ENCODE measurements at regions not wholly inside any gene's neighbourhood (a gene's known extent, or its start where the extent isn't known, plus 50 kb on each side); places are given as distances from the start of the nearest gene placed in this dataset.

DNA sequence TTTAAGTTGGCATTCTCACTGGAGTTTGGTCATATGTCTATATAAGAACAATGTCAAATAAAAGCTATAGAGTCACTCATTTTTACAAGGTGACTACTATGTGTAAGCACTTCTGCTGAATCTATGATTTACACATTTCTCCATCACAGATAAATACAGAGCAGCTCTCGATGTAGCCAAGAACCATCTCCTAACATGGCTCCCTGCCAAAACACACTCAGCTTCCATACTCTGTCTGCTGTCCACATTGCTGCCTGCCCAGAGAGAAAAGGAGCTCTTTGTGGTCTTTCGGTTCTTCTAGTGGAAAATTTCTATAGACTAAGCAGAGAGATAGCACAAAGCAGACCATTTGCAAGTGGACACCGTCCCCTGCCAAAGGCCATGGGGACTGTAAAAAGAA, 190.9 kb upstream of the KLF12 start:
- DNase-seq: peak; percentile 75

DNA sequence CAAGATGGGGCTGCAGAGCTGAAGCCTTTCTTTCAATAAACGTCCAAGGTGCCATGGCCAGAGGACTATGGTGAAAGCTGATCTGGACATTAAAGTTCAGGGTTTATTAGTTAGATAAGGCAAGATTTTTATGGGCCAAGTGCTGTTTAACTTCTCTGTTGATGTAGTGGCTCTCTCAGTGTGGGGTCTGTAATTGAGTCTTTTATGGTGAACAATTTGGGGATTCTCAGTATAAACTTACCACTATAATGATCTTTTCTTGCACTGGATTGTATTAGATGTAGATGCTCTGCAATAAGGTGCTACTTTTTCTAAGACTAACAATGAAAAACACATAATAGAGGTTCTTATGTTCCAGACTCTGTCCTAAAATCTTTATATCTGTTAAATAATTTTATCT, 190.1 kb upstream of the KLF12 start:
- no peak for DNase-seq

DNA sequence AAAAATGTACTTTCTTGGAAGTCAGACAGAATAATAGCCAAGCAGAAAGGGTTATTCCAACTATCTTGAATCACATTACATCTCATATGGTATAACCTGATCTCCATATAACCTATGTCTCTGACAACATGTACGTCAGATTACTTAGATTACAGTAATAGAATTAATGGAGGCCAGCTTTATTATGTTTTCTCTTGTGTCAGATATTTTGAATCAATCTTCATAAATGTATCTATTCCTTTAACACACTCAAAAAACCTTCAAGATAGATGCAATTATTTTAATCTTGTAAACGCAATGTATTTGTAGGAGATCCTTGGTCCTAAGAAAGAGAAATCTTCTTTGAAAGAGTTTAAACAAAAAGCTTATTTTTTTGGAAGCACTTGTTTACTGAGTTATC, 188.4 kb upstream of the KLF12 start:
- no peak for DNase-seq

DNA sequence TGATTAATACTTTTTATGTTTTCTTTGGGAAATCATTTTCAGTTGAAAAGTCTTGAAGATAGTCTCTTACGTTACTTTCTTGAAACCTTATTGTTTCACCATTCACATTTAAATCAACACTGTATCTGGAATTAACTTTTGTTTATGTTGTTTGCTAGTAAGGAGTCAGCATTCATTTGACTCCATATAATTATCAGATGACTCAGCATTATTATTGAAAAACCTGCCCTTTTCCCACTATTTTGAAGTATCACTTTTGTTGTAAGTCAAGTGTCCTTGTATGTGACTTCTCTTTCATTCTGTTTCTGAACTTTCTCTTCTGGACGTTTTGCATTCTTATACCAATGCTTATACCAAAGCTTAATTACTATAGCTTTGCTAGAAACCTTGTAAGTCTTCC, 186.1 kb upstream of the KLF12 start:
- DNase-seq: no peak

DNA sequence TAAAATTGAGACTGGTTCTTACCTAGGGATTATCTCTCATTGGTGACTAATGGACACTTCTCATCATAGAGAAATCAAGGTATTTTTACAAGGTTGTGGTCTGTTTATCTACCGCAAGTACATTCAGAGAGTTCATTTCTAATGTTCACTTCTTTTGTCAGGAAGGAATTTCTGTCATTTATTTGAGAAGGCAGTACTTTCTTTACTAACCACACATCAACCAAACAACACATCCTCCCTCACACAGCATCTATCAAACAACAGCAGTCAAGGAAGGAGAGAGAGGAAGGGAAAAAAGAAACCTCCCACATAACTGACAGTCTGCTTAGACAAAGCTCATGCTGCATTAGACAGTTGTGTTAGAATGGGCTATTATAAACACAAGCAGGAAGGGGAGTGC, 182.3 kb upstream of the KLF12 start:
- no peak for DNase-seq

DNA sequence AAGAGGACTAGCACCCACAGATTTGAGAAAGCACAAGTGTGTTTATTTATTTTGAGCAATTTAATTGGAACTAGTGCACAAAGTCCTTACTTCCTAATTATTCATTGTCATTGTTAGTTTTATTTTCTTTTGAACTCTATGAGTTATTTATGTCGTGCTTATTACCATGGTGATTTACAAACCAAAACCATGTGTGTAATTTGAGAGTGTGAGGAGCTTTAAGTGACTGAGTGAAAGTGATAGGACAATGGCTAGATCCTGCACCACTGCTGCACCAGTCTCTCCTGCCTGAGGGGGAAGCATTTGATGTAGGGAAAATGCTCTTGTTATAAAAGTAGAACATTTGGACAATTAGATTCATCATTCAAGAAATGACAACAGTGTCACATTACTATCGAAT, 172.3 kb upstream of the KLF12 start:
- no peak for DNase-seq

DNA sequence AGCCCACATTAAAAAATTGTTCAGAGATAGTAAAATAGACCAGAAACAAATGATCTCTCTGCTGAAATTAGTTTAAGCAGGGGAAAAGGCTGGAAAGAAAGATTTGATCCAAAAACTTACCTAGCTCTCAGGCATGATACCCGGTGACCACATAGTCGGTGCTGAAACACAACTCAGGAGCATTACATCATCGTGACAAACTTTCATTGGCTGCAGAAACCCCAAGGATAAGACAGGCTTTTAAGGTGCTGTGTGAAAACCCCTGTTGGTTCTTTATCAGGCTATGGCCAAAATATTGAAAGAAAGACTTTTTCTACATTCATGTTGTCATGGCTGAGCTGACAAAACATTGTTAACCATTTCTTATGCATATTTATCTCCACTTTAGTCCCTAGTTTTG, 171.7 kb upstream of the KLF12 start:
- DNase-seq: no peak

DNA sequence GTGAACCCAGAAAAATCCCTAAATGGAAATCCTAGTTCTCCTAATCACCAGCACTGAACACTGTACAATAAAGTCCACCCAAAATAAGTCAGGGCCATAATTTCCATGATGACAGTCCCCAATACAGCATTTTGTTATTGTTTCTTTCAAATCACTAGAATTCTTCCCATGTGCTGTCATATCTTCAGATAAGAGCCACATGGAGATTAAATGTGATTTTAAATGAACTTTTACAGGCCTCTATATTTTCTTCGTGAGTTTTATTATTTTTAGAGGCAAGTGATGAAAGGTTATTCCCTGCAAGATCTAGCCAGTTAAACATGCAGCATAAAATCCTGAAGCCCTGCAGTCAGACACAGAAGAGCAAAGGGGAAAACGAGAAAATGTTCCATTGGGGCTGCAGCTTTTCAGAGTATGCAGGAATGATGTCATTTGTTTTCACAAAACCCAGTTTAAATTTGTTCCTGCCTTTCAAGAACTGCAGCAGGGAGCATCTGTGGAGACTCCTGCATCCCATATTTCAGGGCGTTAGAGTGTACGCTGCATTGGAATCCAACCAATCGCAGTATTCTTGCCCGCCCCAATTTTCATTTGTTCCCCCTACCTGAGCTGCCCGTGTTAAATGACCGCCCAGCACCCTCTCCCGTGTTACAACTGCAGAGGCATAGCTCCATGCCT, 167.2 kb upstream of the KLF12 start:
- no peak for DNase-seq

DNA sequence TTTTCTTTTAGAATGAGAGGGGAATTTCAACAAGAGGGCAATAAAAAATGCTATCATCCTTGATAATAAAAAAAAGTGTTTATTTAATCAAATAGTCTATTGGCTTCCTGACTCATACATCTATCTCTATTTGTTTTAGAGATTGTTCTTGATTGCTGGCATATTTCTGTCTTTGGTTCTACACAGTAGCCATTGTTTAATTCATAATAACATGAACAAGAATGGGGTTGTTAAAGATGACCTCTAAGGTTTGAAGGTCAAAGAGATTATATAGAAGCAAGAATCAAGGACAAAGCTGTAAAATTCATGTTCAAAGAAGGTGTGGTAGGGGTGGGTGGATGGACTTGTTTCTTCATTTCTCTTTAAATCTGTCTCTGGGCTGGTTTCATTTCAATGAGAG, 166.0 kb upstream of the KLF12 start:
- DNase-seq: no peak

DNA sequence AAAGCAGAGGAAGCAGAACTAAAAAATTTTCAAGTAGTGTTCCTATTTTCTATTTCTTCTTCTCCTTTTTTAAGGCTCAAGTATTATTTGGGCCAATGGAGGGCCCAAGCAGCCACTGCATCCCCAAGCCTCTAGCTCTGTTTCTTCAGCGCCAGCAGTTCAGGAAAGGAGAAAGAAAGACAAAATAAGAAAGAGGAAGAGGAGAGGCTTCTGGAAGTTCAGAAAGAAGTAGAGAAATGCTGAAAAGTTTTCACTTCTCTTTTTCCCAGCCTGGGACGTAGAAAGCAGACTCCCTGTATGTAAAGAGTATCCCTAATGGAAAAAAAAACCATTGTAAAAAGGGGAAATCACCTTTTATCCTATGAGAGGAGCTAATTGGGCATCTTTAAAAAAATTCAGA, 165.5 kb upstream of the KLF12 start:
- no peak for DNase-seq

DNA sequence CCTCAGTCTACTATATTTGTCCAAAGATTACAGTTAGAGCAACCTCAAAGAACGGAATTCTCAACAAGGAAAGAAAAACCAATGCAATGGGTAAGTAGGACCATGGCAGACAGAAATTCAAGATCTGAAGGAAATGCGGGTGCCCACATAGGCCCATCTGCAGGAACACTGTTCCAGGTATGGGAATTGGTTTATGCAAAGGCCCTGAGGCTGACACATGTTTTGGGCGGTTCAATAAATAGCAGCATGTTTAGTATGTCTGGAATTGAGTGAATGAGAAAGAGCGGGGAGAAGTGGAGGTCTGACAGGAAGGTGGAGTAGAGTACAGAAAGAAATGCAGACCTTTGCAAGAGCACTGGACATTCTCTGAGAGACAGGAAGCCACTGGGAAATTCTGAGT, 164.7 kb upstream of the KLF12 start:
- no peak for DNase-seq

DNA sequence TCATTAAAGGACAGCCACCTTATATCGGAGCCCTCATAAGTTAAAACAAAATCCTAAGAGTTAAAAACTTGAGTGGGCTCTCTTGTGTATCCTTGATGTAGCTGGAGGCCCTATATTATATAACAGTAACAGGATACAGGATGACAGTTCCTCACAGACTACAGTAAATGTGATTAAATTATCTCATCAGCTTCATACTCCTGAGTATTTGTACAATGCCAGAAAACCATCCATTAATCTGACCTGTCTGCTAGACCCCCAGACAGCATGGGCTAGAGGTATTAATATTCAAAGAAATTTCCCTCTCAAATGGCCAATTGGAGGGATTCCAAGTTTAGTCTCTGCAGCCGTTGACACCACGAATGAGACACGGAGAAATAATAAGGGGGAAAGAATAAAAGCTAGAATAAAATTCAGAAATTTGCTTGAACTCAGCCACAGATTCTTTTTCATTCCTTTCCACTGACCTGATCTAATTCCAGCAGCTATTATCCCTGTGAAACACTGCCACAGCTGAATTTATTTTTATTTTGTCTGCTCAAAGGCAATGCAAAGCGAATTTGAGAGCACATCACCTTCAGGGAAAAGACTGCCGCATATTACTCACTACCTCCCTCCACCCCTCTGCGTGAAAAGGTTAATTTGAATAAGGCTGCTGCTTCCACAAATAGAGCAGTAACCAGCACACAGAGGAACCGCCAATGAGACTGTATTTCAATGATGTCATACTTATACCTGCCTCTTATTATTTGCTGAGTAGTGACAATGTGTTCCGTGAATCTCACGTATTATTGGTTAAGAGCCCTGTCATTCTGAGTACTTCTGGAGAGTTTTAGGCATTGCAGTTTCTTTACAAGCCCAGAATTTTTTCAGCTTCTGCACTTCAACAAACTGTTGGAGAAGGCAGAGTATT, 155.9 kb upstream of the KLF12 start:
- no peak for DNase-seq

DNA sequence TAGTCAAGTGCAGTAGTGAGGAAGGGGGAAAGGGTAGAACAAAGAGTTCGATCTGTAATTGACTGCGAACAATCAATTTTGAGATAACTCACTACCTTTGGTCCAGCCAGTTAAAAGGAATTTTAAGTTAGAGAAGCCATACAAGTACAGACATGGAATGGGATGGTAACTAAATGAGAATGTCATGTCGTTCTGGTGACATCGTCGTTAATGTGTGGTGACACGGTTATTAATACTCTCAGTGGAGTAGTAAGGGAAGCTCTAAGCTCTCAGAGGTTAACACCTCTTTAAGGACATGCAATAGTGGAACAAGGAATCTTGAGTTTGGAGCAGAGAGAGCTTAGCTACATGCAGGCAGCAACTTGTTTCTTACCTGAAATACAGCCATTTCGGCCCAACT, 154.9 kb upstream of the KLF12 start:
- DNase-seq: no peak

DNA sequence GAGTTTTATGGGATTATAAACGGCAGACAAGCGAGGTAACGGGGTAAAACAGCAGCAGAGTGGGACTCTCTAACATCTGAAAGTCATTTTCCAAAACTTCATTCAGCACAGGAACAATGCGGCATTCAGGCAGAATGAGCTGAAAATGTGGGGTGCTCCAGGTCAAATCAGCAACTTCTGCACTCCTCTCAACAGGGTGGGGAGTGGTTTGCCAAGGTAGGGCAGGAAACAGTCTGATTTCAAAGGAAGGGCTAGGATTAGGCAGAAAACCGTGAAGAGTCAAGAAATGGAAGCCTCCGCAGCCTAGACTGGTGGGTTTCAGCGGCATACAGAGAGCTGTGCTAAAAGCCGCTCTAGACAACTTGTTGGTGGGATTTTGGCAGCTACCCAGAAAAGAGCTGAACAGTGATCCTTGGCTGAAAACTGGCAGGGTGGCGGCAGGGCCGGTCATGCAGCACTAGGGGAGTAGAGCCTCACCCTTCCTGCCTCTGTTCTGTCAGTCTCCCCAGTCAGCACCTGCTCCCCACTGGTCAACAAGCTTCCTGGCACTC, 154.2 kb upstream of the KLF12 start:
- DNase-seq: no peak

DNA sequence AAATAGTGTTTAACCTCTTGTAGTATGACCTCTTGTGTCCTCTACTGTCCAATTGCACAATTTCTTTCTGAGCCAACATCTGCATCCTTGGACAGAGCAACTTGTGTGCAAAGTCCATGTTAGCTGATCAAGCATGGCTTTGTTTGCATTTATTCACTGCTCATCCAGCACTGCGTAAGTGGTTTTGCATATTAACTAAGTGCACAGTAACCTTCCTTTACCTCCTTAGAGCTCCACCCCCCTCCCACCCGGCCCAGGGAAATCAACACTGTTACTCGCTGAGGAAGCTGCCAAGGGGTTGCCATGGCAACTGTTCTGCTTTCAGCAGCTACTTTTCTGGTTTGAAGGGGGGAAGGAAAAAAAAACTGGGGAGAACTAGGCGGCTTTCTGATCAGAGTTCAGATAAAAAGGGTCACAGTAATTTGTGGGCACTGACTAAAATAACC, 153.5 kb upstream of the KLF12 start:
- peak; percentile 74 for DNase-seq

DNA sequence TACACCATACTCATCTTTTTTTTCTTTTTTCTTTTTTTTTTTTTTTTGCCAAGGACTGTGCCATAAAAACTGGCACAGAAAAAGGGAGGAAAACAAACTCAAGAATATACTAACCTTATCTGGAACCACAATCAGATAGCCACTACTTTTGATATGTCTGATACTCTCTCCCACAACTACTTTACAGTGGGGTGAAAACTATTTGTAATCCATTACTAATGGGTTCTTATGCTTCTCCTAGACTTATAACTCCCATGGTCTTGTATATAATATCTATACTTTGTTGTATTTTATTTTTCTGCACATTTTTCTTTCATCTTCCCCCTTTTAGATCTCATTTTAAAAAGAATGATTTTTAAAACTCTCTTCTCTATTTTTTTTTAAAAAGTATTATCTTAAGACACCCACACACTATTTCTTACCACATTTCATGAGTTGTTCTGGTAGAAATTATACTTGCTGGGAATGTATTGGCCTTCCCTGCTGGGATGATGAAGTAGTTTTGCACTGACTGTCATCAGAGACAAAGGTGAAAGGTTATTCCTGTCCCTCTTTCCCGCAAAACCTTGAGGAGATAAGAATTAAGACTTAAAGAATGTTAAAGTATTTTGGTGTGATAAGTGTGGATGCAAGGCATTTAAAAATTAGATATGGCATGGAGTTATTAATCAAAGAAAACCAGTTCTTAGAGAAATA, 146.7 kb upstream of the KLF12 start:
- DNase-seq: no peak

DNA sequence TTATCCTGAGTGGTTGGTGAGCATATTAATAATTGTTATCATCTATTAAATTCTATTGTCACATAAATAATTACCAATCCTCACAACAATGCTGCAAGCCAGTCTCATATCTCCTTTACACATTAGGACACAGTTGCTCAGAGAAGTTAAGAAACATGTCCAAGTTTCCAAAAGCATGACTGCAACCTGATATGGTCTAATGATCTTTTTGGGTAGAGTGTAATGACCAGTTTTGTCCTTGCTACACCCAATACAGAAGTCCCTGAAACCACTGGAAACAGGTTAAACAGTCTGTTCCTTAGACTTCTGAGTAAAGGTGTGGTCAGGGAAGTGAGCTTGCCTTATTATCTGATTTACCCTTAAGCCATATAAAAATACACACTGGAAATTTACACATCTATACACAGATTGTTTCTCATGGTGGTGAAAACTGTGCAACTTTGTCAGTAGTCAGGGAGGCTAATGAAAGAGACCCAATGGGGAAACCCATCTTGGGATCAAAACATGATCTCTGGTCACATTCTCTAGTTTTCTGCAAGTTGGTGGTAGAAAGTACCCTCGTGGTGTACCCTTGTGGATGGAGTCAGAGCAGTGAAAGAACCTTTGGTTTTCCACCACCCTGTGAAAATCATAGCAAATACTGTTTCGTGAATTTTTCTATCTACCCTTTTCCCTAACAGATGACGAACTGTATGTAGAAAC, 146.0 kb upstream of the KLF12 start:
- DNase-seq: no peak

DNA sequence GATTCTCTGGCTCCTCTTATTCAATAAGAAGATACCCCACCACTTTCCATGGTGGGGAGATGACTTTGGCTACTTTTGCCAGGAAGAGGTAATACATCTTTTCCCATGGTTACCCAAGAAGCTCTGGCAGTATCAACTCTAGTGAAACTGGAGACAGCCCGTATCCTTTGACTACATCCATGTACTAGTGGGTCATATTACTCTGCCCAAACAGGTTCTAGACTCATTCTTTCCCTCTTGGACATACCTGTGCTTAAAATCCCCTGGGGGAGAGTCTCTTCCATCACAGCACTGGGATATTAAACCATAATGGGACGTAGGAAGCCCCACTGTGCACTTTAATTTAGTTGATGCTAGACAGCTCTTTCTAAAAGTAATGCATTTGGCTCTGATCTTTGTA, 144.7 kb upstream of the KLF12 start:
- DNase-seq: no peak

DNA sequence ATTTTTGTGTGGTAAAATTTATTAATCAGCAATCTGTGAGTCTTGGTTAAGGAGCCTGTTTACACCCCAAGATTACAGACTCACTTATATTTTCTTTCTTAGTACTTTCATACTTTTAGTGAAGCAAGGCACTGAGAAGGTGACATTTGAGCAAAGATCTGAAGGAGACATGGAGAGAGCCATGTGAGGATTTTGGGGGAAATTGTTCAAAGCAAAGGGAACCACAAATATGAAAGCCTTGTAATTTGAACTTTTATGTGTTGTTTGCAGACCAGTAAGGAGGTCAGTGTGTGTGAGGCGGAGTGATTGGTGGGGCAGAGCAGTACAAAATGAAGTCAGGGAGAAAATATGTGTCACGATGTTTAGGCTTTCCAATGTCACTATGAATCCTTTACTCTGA, 140.7 kb upstream of the KLF12 start:
- DNase-seq: no peak

DNA sequence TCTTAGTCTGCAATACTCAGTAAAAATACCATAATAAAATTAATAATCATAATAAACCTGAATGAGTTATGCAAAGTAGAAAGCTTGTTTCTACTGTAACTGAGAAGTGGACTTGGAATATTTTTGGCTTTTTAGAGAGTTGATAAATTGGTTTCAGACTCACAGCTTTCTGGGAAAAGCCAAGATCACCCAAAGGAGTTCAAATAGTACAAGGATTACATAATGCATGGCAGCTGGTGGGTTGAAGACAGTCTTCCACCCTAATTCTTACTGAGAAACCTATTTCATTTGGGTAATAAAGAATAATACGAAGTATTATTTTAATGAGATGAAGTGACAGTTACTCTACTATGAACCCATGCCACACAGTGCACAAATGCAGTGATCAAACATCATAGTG, 139.4 kb upstream of the KLF12 start:
- DNase-seq: no peak

DNA sequence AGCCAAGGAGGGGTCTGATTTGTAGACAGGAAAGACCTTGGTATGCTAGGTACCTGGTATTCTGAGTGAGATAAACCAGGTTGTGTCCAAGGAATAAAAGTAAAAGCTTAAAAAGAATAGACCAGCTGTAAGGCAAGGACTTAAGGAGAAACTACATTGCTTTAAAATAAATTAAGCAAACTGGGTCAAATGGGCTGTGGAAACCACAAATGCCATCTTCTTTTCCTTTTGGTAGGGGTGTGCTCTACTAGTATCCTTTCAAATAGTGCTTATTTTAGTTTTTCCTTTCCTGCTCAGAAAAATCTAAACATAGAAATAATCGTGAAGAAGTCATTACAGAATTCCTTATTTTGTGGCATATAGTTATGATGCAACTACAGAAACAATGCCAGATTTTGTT, 138.6 kb upstream of the KLF12 start:
- DNase-seq: no peak

DNA sequence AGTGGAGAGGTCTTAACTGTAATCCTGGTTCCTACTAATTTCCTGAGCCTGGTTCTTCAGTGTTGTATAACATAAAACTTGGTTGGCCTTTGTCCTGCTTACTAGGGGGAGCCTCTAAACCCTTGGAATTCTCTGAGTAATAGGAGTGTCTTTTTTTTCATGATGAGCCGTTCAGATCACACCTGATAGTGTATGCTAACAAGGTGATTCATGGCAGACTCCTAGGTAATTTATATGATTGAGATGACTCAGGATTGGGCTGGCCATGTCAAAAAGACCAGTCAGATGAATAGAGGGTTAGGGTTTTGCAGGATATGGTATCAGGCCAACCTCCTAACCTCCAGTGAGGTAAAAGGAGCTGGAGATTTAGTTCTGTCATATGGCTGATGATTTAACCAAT, 135.8 kb upstream of the KLF12 start:
- no peak for DNase-seq

DNA sequence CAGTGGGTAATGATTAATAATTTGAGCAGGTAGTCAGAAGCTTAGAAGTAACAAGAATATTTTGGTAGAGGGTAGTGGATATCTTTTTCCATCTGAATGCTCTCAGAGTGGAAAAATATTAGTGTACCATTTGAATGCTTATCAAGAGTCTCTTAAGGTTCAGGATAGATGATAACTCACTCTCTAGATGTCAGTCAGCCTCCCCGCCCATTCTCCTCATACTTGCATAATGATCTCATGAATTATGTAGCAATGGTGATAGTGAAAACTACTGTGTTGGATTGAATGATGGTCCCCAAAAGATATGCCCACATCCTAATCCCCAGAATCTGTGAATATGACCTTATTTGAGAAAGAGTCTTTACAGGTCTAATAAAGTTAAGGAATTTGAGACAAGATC, 132.7 kb upstream of the KLF12 start:
- DNase-seq: no peak

Measured in NCI-H1694 treated with DMSO at 0.1 percent for 48 hours (cell line).